ENCODE measurements at regions not wholly inside any gene's neighbourhood (a gene's known extent, or its start where the extent isn't known, plus 50 kb on each side); places are given as distances from the start of the nearest gene placed in this dataset.

DNA sequence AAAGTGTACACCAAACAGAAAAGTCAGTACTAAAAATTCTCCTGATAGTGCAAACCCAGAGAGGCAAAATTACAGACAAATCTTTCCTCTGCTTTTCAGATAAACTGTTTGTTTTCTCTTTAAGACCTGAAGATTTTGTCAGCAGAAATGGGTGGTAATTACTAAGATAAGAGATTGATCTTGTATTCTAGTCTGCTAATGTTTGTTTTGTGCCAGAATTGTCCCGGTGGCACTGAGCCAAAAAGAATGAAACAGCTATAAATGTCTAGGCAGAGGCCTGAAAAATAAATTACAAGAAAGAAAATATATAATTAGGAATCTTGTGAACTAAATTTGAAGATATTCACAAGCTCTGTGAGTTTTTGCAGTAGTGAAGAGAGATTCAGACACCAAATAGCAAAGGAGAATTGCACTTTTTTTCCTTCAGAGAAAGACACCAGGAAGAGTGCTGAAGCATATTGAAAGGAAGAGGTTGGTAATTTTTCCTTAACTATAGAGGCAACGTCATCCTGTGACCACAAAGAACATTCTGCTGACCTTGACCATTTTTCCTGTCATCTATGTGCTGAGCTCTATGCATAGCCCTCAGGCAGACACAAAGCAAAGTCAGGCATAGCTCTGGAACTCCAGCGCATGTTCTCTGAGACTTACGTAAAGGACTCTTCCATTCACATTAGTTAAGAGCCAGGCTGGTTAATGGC is 314.5 kb upstream of the RASGEF1B start:
- H3K9me3 ChIP-seq (ENCODE audit: insufficient read depth in 2 of 2, low read depth in 1 of 2, low read length in 1 of 2) = no peaks in the 10 kb centered on the region
- no peaks in the 10 kb centered on the region for H3K4me1 ChIP-seq (replicated peaks in 1 of 4; ENCODE audit: control insufficient read depth in 3 of 4, insufficient read depth in 4 of 4, low read length in 3 of 4)
- H3K27me3 ChIP-seq (replicated peaks in 1 of 4; ENCODE audit: control insufficient read depth in 3 of 4, extremely low read depth in 1 of 4, insufficient read depth in 3 of 4, low read length in 3 of 4) = no peaks in the 10 kb centered on the region
- no peak overlapping the region for H2BK15ac ChIP-seq (ENCODE audit: low read length)
- no peak overlapping the region for H4K8ac ChIP-seq (ENCODE audit: extremely low read depth, insufficient read depth, low read length)
- no peak overlapping the region for H3K4me2 ChIP-seq (ENCODE audit: insufficient read depth in 1 of 2, low read depth in 2 of 2, low read length in 2 of 2)
- no peak overlapping the region for H4K91ac ChIP-seq (replicated peaks; ENCODE audit: insufficient read length, low read length)
- H2AK5ac ChIP-seq (ENCODE audit: low read depth, low read length) = no peak overlapping the region
- CTCF ChIA-PET (ENCODE audit: partially characterized antibody) = interaction anchor here (0.6 to 1.9 kb wide), 10 partner anchors 11 to 716 kb away, joined by 3 to 7 read pairs (median 4); no protein-coding TSS in a partner anchor
- no peak overlapping the region for H3K27ac ChIP-seq (ENCODE audit: low read depth, low read length)
- no peaks in the 10 kb centered on the region for H3K36me3 ChIP-seq (ENCODE audit: control insufficient read depth in 2 of 4, insufficient read depth in 4 of 4, low read length in 3 of 4)
- no peak overlapping the region for H2BK20ac ChIP-seq (ENCODE audit: low read length)
- H4K20me1 ChIP-seq (replicated peaks in 1 of 2; ENCODE audit: control insufficient read depth in 1 of 2, insufficient read depth in 2 of 2, low read length in 2 of 2) = no peaks in the 10 kb centered on the region
- no peak for FAIRE-seq
- H3K79me2 ChIP-seq (ENCODE audit: control insufficient read depth in 1 of 2, insufficient read depth in 2 of 2, low read length in 2 of 2) = no peaks in the 10 kb centered on the region
- 0 out of 2 replicates have a peak overlapping the region, but pooled peaks have one; percentile 8 for H2AFZ ChIP-seq (ENCODE audit: low read length)
- POLR2A ChIA-PET (ENCODE audit: partially characterized antibody) = interaction anchor here (1.5 kb wide), 1 partner anchor 8 kb away, joined by 3 read pairs; no protein-coding TSS in a partner anchor
- DNase-seq (ENCODE audit: low read depth in 1 of 2, low spot score in 2 of 2) = no peak
- H4K5ac ChIP-seq (ENCODE audit: insufficient read length, low read depth, low read length) = no peak overlapping the region
- H2BK5ac ChIP-seq (ENCODE audit: low read depth, low read length) = no peak overlapping the region
- H3K14ac ChIP-seq (ENCODE audit: insufficient read length) = no peak overlapping the region
- H2BK120ac ChIP-seq (replicated peaks; ENCODE audit: low read depth, low read length) = no peak overlapping the region
- no peak overlapping the region for H3K18ac ChIP-seq (ENCODE audit: extremely low read depth, low read length)
- WGBS, 2 experiments (ENCODE audit: extremely low coverage in 1 of 2, insufficient coverage in 1 of 2, insufficient read length in 1 of 2, insufficient replicate concordance in 2 of 2, low coverage in 1 of 2, low lambda C conversion rate in 2 of 2, missing lambda C conversion rate in 1 of 2) = 71% methylated on average over 4 of the region's 4 CpGs; no CpG with 5 or more reads in 1 of the 2 experiments
- no peak overlapping the region for H3K4ac ChIP-seq (replicated peaks; ENCODE audit: insufficient read length, low read depth, low read length)
- H2BK12ac ChIP-seq (ENCODE audit: low read depth, low read length) = no peak overlapping the region
- H3K79me1 ChIP-seq (ENCODE audit: low read depth, low read length) = no peaks in the 10 kb centered on the region
- no peak overlapping the region for H3K56ac ChIP-seq (replicated peaks; ENCODE audit: insufficient read length, low read depth, low read length)
- H3K23ac ChIP-seq (ENCODE audit: insufficient read length) = no peak overlapping the region
- H3K23me2 ChIP-seq (ENCODE audit: low read depth, low read length) = no peaks in the 10 kb centered on the region; the same call in 1 of the 2 replicates
- no peak overlapping the region for H3K4me3 ChIP-seq (ENCODE audit: extremely low read depth in 1 of 4, insufficient read depth in 2 of 4, low read depth in 3 of 4, low read length in 4 of 4)
- no peak overlapping the region for H3K9ac ChIP-seq (replicated peaks in 1 of 4; ENCODE audit: extremely low read depth in 1 of 4, low read depth in 3 of 4, low read length in 3 of 4)
- TF ChIP-seq, protein P1, sequence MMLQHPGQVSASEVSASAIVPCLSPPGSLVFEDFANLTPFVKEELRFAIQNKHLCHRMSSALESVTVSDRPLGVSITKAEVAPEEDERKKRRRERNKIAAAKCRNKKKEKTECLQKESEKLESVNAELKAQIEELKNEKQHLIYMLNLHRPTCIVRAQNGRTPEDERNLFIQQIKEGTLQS (IDR thresholded peaks at IDR 0.05; ENCODE audit: insufficient read depth, low read depth, low read length) = no peak
- TF ChIP-seq TAF7 (optimal IDR thresholded peaks at IDR 0.05; ENCODE audit: borderline replicate concordance, low read depth, low read length) (no peak), SP1 (IDR thresholded peaks at IDR 0.05; ENCODE audit: low read depth, low read length) (no peak), SIRT6 (IDR thresholded peaks at IDR 0.05; ENCODE audit: low read length) (no peak), PHF8 (conservative IDR thresholded peaks at IDR 0.05; ENCODE audit: low read depth, low read length) (no peak), ZNF274 (IDR thresholded peaks at IDR 0.05; ENCODE audit: borderline replicate concordance, extremely low read depth, low read length) (no peak), CHD1 (IDR thresholded peaks at IDR 0.05; ENCODE audit: low read depth, low read length) (no peak), CEBPB (IDR thresholded peaks at IDR 0.05; ENCODE audit: low read depth, low read length) (no peak), SIN3A (conservative IDR thresholded peaks at IDR 0.05 in 1 of 2, IDR thresholded peaks at IDR 0.05 in 1 of 2; ENCODE audit: low read depth in 1 of 2, low read length in 2 of 2) (no peak), TEAD4 (IDR thresholded peaks at IDR 0.05; ENCODE audit: low read depth, low read length) (no peak), HDAC6 (IDR thresholded peaks at IDR 0.05; ENCODE audit: low read depth, low read length) (no peak), JUND (IDR thresholded peaks at IDR 0.05; ENCODE audit: low read length) (no peak)
- TF ChIP-seq, protein P2, sequence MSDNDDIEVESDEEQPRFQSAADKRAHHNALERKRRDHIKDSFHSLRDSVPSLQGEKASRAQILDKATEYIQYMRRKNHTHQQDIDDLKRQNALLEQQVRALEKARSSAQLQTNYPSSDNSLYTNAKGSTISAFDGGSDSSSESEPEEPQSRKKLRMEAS (IDR thresholded peaks at IDR 0.05) = no peak

Measured in H1 (cell line).